Activated naive CD8-positive, alpha-beta T cell treated with anti-CD3 and anti-CD28 coated beads for 36 hours (primary cell): ENCODE measurements at regions not wholly inside any gene's neighbourhood (a gene's known extent, or its start where the extent isn't known, plus 50 kb on each side); places are given as distances from the start of the nearest gene placed in this dataset.

Experiments used
- DNase-seq: peaks from one replicate; pipeline ENCODE4 v3.0.0; 2021
- H3K27ac Mint-ChIP-seq: one replicate; pipeline ENCODE4 v1.8.0; 2022; ENCODE audit warnings: mild to moderate bottlenecking, moderate library complexity, mixed read lengths
- H3K27me3 Mint-ChIP-seq: one replicate; pipeline ENCODE4 v1.8.0; 2022; ENCODE audit warnings: mild to moderate bottlenecking, mixed read lengths
- H3K36me3 Mint-ChIP-seq: one replicate; pipeline ENCODE4 v1.8.0; 2021; ENCODE audit warnings: mild to moderate bottlenecking, mixed read lengths
- H3K4me1 Mint-ChIP-seq: one replicate; pipeline ENCODE4 v1.8.0; 2021; ENCODE audit warnings: mixed read lengths
- H3K4me3 Mint-ChIP-seq: one replicate; pipeline ENCODE4 v1.8.0; 2022; ENCODE audit warnings: mild to moderate bottlenecking, moderate library complexity, mixed read lengths
- H3K9me3 Mint-ChIP-seq: one replicate; pipeline ENCODE4 v1.8.0; 2022; ENCODE audit warnings: mixed read lengths

GRCh38 chr3:87175732-87176131 is 51.4 kb upstream of the CHMP2B start:
- H3K4me1 Mint-ChIP-seq: no peaks in the 10 kb centered on the region
- peaks cover 12% of the 10 kb centered on the region for H3K27me3 Mint-ChIP-seq
- H3K27ac Mint-ChIP-seq: no peak overlapping the region
- H3K9me3 Mint-ChIP-seq: no peaks in the 10 kb centered on the region
- DNase-seq: no peak
- H3K36me3 Mint-ChIP-seq: no peaks in the 10 kb centered on the region
- no peak overlapping the region for H3K4me3 Mint-ChIP-seq

GRCh38 chr3:87173776-87174175 is 53.3 kb upstream of the CHMP2B start:
- no peak overlapping the region for H3K27ac Mint-ChIP-seq
- H3K36me3 Mint-ChIP-seq: no peaks in the 10 kb centered on the region
- no peaks in the 10 kb centered on the region for H3K4me1 Mint-ChIP-seq
- DNase-seq: no peak
- H3K4me3 Mint-ChIP-seq: no peak overlapping the region
- H3K27me3 Mint-ChIP-seq: peaks cover 14% of the 10 kb centered on the region
- H3K9me3 Mint-ChIP-seq: no peaks in the 10 kb centered on the region

GRCh38 chr3:87173071-87173470 is 54.0 kb upstream of the CHMP2B start:
- Mint-ChIP-seq H3K36me3 (no peaks in the 10 kb centered on the region), H3K9me3 (no peaks in the 10 kb centered on the region), H3K4me1 (no peaks in the 10 kb centered on the region), H3K27me3 (peaks cover 13% of the 10 kb centered on the region), H3K27ac (no peak overlapping the region), H3K4me3 (no peak overlapping the region)
- no peak for DNase-seq

GRCh38 chr3:87167628-87168456 is 59.3 kb upstream of the CHMP2B start:
- peaks cover 35% of the 10 kb centered on the region for H3K27me3 Mint-ChIP-seq
- H3K27ac Mint-ChIP-seq: no peak overlapping the region
- H3K4me3 Mint-ChIP-seq: no peak overlapping the region
- H3K9me3 Mint-ChIP-seq: no peaks in the 10 kb centered on the region
- peak; percentile 2 for DNase-seq
- H3K4me1 Mint-ChIP-seq: peaks cover 4% of the 10 kb centered on the region
- no peaks in the 10 kb centered on the region for H3K36me3 Mint-ChIP-seq

- Mint-ChIP-seq H3K27ac (no peak overlapping the region), H3K9me3 (no peaks in the 10 kb centered on the region), H3K27me3 (peaks cover 29% of the 10 kb centered on the region), H3K36me3 (no peaks in the 10 kb centered on the region), H3K4me3 (no peak overlapping the region), H3K4me1 (peaks cover 4% of the 10 kb centered on the region)
- DNase-seq: no peak
Observed at GRCh38 chr3:87164245-87164644, 62.9 kb upstream of the CHMP2B start.

GRCh38 chr3:87161851-87162250 is 65.3 kb upstream of the CHMP2B start:
- H3K27ac Mint-ChIP-seq: no peak overlapping the region
- H3K27me3 Mint-ChIP-seq: peaks cover 19% of the 10 kb centered on the region

GRCh38 chr3:87161417-87161816 is 65.7 kb upstream of the CHMP2B start:
- Mint-ChIP-seq H3K9me3 (no peaks in the 10 kb centered on the region), H3K4me1 (no peaks in the 10 kb centered on the region), H3K27me3 (peaks cover 15% of the 10 kb centered on the region), H3K36me3 (no peaks in the 10 kb centered on the region), H3K4me3 (no peak overlapping the region), H3K27ac (no peak overlapping the region)
- DNase-seq: no peak

More at GRCh38 chr3:87161851-87162250, 65.3 kb upstream of the CHMP2B start:
- Mint-ChIP-seq H3K36me3 (no peaks in the 10 kb centered on the region), H3K4me1 (no peaks in the 10 kb centered on the region), H3K9me3 (no peaks in the 10 kb centered on the region), H3K4me3 (no peak overlapping the region)
- DNase-seq: no peak

GRCh38 chr3:87161013-87161412 is 66.1 kb upstream of the CHMP2B start:
- Mint-ChIP-seq H3K9me3 (no peaks in the 10 kb centered on the region), H3K4me3 (no peak overlapping the region), H3K36me3 (no peaks in the 10 kb centered on the region), H3K4me1 (no peaks in the 10 kb centered on the region), H3K27ac (no peak overlapping the region), H3K27me3 (peaks cover 12% of the 10 kb centered on the region)
- no peak for DNase-seq

- Mint-ChIP-seq H3K27me3 (peaks cover 11% of the 10 kb centered on the region), H3K4me1 (no peaks in the 10 kb centered on the region), H3K4me3 (no peak overlapping the region), H3K36me3 (no peaks in the 10 kb centered on the region), H3K27ac (no peak overlapping the region), H3K9me3 (no peaks in the 10 kb centered on the region)
- DNase-seq: no peak
Observed at GRCh38 chr3:87158823-87159222, 68.3 kb upstream of the CHMP2B start.

GRCh38 chr3:87148020-87148419 is 79.1 kb upstream of the CHMP2B start:
- Mint-ChIP-seq H3K27me3 (peaks cover 4% of the 10 kb centered on the region), H3K9me3 (peaks cover 4% of the 10 kb centered on the region), H3K4me1 (no peaks in the 10 kb centered on the region), H3K36me3 (peaks cover 2% of the 10 kb centered on the region), H3K4me3 (no peak overlapping the region), H3K27ac (no peak overlapping the region)
- DNase-seq: no peak

- Mint-ChIP-seq H3K27ac (no peak overlapping the region), H3K36me3 (peaks cover 2% of the 10 kb centered on the region), H3K9me3 (peaks cover 4% of the 10 kb centered on the region), H3K4me3 (no peak overlapping the region), H3K27me3 (peaks cover 4% of the 10 kb centered on the region), H3K4me1 (no peaks in the 10 kb centered on the region)
- no peak for DNase-seq
Observed at GRCh38 chr3:87147562-87147961, 79.5 kb upstream of the CHMP2B start.

GRCh38 chr3:87145553-87145952 is 81.6 kb upstream of the CHMP2B start:
- no peak for DNase-seq
- H3K27me3 Mint-ChIP-seq: peaks cover 4% of the 10 kb centered on the region

GRCh38 chr3:87136066-87136596 is 91.0 kb upstream of the CHMP2B start:
- Mint-ChIP-seq H3K27ac (no peak overlapping the region), H3K4me1 (no peaks in the 10 kb centered on the region), H3K36me3 (no peaks in the 10 kb centered on the region), H3K9me3 (peaks cover 7% of the 10 kb centered on the region), H3K27me3 (no peaks in the 10 kb centered on the region), H3K4me3 (no peak overlapping the region)
- no peak for DNase-seq

More at GRCh38 chr3:87145553-87145952, 81.6 kb upstream of the CHMP2B start:
- Mint-ChIP-seq H3K9me3 (peaks cover 11% of the 10 kb centered on the region), H3K36me3 (peaks cover 2% of the 10 kb centered on the region), H3K4me3 (no peak overlapping the region), H3K4me1 (no peaks in the 10 kb centered on the region), H3K27ac (no peak overlapping the region)

- Mint-ChIP-seq H3K27me3 (no peaks in the 10 kb centered on the region), H3K4me3 (no peak overlapping the region), H3K9me3 (peaks cover 4% of the 10 kb centered on the region), H3K27ac (no peak overlapping the region), H3K36me3 (no peaks in the 10 kb centered on the region), H3K4me1 (no peaks in the 10 kb centered on the region)
- no peak for DNase-seq
Observed at GRCh38 chr3:87135412-87135811, 91.7 kb upstream of the CHMP2B start.

GRCh38 chr3:87132801-87133200 is 94.3 kb upstream of the CHMP2B start:
- H3K27me3 Mint-ChIP-seq: no peaks in the 10 kb centered on the region
- H3K9me3 Mint-ChIP-seq: no peaks in the 10 kb centered on the region
- no peaks in the 10 kb centered on the region for H3K4me1 Mint-ChIP-seq
- no peak overlapping the region for H3K4me3 Mint-ChIP-seq
- DNase-seq: no peak
- H3K36me3 Mint-ChIP-seq: no peaks in the 10 kb centered on the region
- no peak overlapping the region for H3K27ac Mint-ChIP-seq

GRCh38 chr3:87128006-87128405 is 99.1 kb upstream of the CHMP2B start:
- Mint-ChIP-seq H3K27ac (no peak overlapping the region), H3K4me1 (no peaks in the 10 kb centered on the region), H3K4me3 (no peak overlapping the region), H3K9me3 (no peaks in the 10 kb centered on the region), H3K27me3 (no peaks in the 10 kb centered on the region), H3K36me3 (no peaks in the 10 kb centered on the region)
- DNase-seq: no peak
